GM21529 (cell line): ENCODE measurements at regions not wholly inside any gene's neighbourhood (a gene's known extent, or its start where the extent isn't known, plus 50 kb on each side); places are given as distances from the start of the nearest gene placed in this dataset.

Source experiments
- ATAC-seq: cut with Tn5 transposase; IDR thresholded peaks from one replicate; pipeline ENCODE4 v1.9.1; 2021; ENCODE audit not compliant: unreplicated experiment

GRCh38 chr13:32859707-32860292 lies 156.4 kb upstream of the KL start:
- ATAC-seq: no peak

DNA sequence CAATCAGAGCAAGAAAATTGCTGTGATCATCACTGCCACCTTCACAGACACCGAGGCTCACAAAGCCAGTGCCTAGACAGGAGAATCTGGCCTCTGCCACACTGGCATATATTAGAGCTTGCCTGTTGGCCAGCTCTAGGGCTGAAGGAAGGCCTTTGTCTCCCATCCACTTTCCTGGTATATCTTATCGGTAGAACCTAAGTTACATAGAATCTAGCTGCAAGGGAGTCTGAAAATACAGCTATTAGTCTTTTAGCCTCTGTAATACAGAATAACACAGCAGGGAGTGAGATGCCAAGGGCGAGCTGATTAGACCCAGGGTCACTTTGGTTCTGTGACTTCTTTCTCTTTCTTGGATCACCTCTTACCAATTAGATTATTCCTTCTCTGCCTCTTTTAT lies 154.9 kb upstream of the KL start:
- no peak for ATAC-seq

DNA sequence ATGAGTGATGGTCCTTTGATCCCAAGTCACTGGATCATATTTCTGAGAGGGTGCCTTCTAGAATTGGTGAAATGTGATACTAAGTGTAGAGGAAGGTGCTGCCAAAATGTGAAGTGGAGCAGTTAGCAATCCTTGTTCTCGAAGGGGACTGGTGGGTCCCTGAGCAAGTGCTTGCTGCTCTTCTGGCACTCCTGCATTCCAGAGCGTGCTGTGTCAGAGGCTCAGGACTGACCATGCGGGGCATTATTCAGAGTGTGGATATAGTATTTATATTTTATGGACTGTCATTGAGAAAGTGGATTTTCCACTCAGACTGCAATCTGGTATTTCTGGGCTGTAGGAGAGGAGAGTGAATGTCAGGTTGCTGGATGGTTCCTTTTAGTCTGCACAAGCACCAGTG lies 152.6 kb upstream of the KL start:
- ATAC-seq: no peak

DNA sequence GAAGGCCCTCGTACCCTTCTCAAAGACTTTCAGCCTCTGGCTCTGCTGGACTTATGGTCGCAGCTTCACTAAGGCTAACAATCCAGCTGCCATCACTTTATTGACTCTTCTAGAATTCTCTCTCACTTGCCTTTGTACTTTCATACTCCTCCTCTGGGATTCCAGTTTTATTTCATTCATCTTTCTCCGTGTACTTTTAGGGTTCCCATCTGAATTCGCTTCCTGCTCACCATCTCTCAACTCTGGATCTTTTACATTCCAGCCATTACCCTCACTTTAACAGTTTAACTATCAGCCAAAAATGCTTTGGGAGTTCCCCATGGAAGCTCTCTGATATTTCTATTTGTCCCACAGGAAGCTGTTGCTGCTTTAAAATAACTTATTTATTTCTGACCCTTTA lies 149.3 kb upstream of the KL start:
- ATAC-seq: no peak

DNA sequence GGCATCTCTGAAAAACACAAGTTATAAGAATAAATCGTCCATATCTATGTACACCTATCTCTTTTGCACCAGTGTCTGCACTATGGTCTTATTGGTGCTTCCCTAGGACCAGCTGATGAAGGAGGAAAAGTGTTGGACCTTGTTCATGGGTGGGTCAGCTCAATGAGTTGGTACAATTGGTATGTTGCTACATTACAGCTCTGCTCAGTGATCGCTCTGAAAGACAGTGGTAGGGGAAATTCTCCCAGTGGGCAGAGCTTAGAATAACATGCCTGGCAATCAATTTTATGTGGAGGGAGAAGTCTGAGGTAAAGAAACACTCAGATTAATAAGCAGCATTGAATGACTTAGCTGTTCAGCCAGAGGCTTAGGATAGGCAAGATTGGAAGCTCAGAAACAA lies 138.7 kb upstream of the KL start:
- ATAC-seq: no peak

DNA sequence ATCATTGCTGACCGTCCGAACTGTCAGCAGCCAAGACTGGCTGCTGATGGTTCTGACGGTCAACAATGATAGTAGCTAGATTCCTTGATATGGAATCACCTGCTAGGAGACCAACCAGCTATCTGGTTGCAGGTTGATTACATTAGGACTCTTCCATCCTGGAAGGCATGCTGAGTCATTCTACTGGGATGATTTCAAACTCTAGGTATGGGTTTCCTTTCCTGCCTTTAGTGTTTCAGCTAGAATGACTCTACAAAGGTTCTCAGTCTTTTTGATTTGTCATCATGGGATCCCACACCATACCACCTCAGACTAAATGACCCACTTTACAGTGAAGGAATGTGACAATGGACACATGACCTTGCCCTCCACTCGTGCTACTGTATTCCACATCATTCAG lies 138.1 kb upstream of the KL start:
- ATAC-seq: no peak

GRCh38 chr13:32880636-32881035 lies 135.6 kb upstream of the KL start:
- no peak for ATAC-seq

DNA sequence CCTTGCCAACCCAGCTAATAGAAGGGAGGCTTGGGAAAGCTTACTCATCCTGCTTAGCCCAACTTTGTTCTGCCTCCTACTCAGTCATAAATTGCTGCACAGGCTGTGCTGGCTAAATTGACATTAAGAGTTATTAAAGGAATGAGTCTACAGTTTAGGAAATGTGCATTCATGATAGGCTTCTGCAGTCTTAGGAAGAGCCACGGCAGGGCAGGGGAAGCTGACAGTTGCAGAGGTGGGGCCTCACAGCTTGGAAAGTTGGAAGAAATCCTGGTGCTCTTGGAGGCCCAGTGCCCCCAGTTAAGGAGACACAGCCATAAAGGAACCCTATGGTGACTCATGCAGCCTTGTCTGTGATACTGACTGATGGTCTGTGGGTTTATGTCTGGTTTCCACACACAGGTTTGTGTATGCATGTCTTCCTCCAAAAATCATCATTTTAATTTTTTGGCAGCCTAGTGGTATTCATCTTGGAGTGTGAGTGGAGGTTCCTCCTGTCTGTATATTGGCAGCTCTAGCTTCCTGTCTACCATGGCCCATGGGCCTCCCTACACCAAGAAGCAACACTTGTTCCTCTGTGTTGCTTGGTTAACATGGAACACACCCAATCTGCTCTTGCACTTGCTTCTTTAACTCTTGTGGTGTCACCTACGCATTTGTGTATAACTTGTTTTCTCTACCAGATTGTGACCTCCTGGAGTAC lies 135.0 kb upstream of the KL start:
- ATAC-seq: no peak

GRCh38 chr13:32881777-32882145 lies 134.5 kb upstream of the KL start:
- ATAC-seq: no peak

GRCh38 chr13:32882691-32883090 lies 133.5 kb upstream of the KL start:
- ATAC-seq: no peak

DNA sequence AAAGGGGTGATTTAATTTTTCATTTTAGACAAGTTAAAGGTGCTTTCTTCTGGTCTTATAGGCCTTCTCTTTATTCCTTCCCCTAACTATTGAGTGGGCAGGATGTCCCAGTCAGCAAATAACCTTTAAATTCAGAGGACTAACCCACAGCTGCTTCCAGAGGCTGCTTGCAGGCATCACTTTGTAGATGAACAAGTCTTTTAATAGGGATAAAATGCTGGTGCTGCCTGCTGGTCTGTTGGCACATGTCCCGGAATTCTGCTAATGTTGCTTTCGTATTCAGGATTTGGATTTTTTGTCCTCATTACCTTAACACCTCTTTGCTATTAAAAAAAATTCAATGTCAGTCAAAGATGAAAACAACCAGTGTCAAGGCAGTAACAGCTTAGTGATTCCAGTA lies 132.7 kb upstream of the KL start:
- ATAC-seq: no peak

- no peak for ATAC-seq
Observed at GRCh38 chr13:32887617-32888016, 128.6 kb upstream of the KL start.

- no peak for ATAC-seq
Observed at GRCh38 chr13:32889986-32890565, 126.1 kb upstream of the KL start.

GRCh38 chr13:32893176-32893575 lies 123.0 kb upstream of the KL start:
- ATAC-seq: no peak

GRCh38 chr13:32894589-32895001 lies 121.6 kb upstream of the KL start:
- ATAC-seq: no peak

GRCh38 chr13:32895296-32895695 lies 120.9 kb upstream of the KL start:
- no peak for ATAC-seq

DNA sequence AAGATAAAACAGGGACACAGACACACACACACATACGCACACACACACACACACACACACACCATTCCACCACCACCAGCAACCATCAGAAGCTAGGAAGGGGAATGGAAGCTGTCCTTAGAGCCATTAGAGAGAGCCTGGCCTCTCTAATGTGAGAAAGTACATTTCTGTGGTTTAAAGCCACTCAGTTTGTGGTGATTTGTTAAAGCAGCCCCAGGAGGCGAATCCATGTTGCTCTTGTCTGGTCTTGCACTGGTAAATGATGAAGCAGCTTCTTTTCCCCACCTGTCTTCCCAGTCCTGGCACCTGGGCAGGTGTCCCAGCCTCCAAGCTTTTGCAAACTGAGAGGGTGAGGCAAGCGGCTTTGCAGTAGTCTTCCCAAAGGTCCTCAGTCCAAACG lies 118.9 kb upstream of the KL start:
- no peak for ATAC-seq

DNA sequence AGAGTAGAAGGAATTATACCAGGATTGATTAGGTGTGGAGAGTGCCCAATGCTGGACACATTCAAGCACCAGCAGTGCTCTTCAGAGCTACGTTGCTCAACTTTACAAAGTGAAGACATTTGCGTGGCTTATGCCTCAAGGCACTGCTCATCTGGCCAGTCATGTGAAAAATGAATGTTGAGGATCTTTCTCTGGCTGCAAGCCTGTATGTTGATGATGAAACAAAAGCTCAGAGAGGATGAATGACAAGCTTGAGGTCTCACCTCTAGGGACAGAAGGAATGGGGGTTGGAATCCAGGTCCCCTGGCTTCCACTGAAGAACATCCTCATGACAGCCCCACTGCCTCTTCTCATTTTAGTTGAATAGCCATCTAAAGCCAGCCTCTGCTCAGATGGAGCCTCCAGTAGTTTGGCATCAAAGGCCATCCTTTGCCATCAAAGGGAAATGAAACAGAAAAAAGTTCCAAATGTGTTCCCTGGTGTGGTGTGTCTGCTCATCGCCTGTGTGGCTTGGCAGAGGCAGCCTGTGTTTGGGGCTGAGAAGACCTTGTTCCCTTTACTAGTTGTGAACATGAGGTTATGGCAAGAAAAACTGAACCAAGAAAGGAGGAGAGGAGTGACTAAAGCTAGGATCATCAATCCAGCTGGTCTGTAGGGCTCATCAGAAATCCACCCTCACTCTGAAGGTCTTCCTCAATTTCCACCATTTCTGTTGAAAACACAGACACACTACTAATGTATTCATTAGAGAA lies 114.0 kb upstream of the KL start:
- no peak for ATAC-seq

DNA sequence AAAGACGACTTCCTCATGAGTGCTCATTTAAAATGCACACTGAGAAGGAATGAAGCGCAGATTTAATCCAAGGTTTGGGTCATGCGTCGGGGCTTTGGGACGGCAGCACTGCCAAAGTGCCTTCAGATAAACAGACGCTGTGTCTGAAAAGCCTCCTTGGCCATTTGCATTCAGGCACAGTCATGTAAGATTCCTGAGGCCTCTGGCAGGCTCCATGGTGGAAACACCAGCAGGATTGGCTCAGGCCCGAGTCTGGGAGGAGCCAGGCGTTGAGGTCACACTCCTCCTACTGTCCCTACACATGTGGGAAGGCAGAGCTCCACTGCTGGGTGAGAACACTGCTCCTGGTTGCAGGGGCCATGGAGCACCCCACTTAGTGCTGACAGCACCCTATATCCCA lies 113.3 kb upstream of the KL start:
- ATAC-seq: no peak

- ATAC-seq: no peak
Observed at GRCh38 chr13:32903720-32904119, 112.5 kb upstream of the KL start.

DNA sequence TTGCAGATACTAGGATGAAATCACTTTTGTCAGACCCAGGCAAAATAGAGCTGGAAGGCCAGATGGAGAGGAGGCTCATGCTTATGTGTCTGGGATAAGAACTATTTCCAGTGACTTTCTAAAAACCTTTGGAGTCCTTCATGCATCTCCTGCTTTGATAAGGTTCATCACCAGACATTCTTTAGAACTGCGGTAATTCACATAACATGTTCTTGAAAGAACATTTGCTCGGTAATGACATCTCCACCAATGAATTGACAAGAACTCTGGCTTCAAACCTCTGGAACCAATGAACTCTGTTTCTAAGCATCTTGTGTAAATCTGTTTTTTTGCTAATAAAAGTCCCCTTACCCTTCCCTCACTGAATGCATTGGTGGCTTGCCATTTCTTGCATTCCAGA lies 112.0 kb upstream of the KL start:
- no peak for ATAC-seq
